Mononuclear cell (primary cell): ENCODE measurements at regions not wholly inside any gene's neighbourhood (a gene's known extent, or its start where the extent isn't known, plus 50 kb on each side); places are given as distances from the start of the nearest gene placed in this dataset.

ENCODE experiments used
- H3K27me3 ChIP-seq: 2 replicates; pipeline ENCODE4 v1.6.0; 2011; ENCODE audit warnings: low read length, control low read depth; ENCODE audit not compliant: insufficient read depth
- H3K4me1 ChIP-seq: 2 replicates; pipeline ENCODE4 v1.5.1; 2011; ENCODE audit warnings: mild to moderate bottlenecking, low read length, control low read depth; ENCODE audit not compliant: insufficient read depth
- H3K4me3 ChIP-seq: 2 replicates; pipeline ENCODE4 v1.5.1; 2011; ENCODE audit warnings: mild to moderate bottlenecking, low read length, moderate library complexity
- H3K9me3 ChIP-seq: 2 replicates; pipeline ENCODE4 v1.5.1; 2011; ENCODE audit warnings: low read depth, mild to moderate bottlenecking, control low read depth, low read length

GRCh38 chr6:17020889-17021538, 80.8 kb upstream of the STMND1 start:
- no peak overlapping the region for H3K4me3 ChIP-seq
- H3K9me3 ChIP-seq = no peaks in the 10 kb centered on the region
- peaks cover 14% of the 10 kb centered on the region for H3K27me3 ChIP-seq
- H3K4me1 ChIP-seq = peaks cover 4% of the 10 kb centered on the region

- no peaks in the 10 kb centered on the region for H3K9me3 ChIP-seq
- H3K4me1 ChIP-seq = peaks cover 4% of the 10 kb centered on the region
- peaks cover 6% of the 10 kb centered on the region for H3K27me3 ChIP-seq
- H3K4me3 ChIP-seq = no peak overlapping the region
Observed at GRCh38 chr6:17018425-17018824, 83.4 kb upstream of the STMND1 start.

GRCh38 chr6:17017416-17017815, 84.4 kb upstream of the STMND1 start:
- Histone ChIP-seq H3K4me3 (no peak overlapping the region), H3K27me3 (peaks cover 6% of the 10 kb centered on the region), H3K9me3 (no peaks in the 10 kb centered on the region), H3K4me1 (peaks cover 2% of the 10 kb centered on the region)

- Histone ChIP-seq H3K27me3 (peaks cover 9% of the 10 kb centered on the region), H3K9me3 (no peaks in the 10 kb centered on the region), H3K4me1 (no peaks in the 10 kb centered on the region), H3K4me3 (peak overlapping the region; percentile 43)
Observed at GRCh38 chr6:17015551-17016381, 86.1 kb upstream of the STMND1 start.

- no peaks in the 10 kb centered on the region for H3K9me3 ChIP-seq
- no peaks in the 10 kb centered on the region for H3K4me1 ChIP-seq
- H3K27me3 ChIP-seq = peaks cover 9% of the 10 kb centered on the region
- no peak overlapping the region for H3K4me3 ChIP-seq
Observed at GRCh38 chr6:17015144-17015543, 86.7 kb upstream of the STMND1 start.

- peaks cover 4% of the 10 kb centered on the region for H3K27me3 ChIP-seq
- no peaks in the 10 kb centered on the region for H3K4me1 ChIP-seq
- no peak overlapping the region for H3K4me3 ChIP-seq
- no peaks in the 10 kb centered on the region for H3K9me3 ChIP-seq
Observed at GRCh38 chr6:17013701-17014100, 88.1 kb upstream of the STMND1 start.

- Histone ChIP-seq H3K4me1 (no peaks in the 10 kb centered on the region), H3K4me3 (no peak overlapping the region), H3K27me3 (peaks cover 9% of the 10 kb centered on the region), H3K9me3 (no peaks in the 10 kb centered on the region)
Observed at GRCh38 chr6:17012421-17013225, 89.2 kb upstream of the STMND1 start.

GRCh38 chr6:17011985-17012384, 89.9 kb upstream of the STMND1 start:
- H3K4me1 ChIP-seq = no peaks in the 10 kb centered on the region
- no peaks in the 10 kb centered on the region for H3K9me3 ChIP-seq
- no peak overlapping the region for H3K4me3 ChIP-seq
- peaks cover 9% of the 10 kb centered on the region for H3K27me3 ChIP-seq

- no peaks in the 10 kb centered on the region for H3K9me3 ChIP-seq
- no peak overlapping the region for H3K4me3 ChIP-seq
- H3K27me3 ChIP-seq = peaks cover 21% of the 10 kb centered on the region
- no peaks in the 10 kb centered on the region for H3K4me1 ChIP-seq
Observed at GRCh38 chr6:17007749-17008148, 94.1 kb upstream of the STMND1 start.

GRCh38 chr6:17006543-17006942, 95.3 kb upstream of the STMND1 start:
- no peaks in the 10 kb centered on the region for H3K4me1 ChIP-seq
- H3K27me3 ChIP-seq = peaks cover 28% of the 10 kb centered on the region
- H3K9me3 ChIP-seq = no peaks in the 10 kb centered on the region
- H3K4me3 ChIP-seq = no peak overlapping the region

- H3K27me3 ChIP-seq = peaks cover 39% of the 10 kb centered on the region
- H3K4me3 ChIP-seq = no peak overlapping the region
- no peaks in the 10 kb centered on the region for H3K9me3 ChIP-seq
- H3K4me1 ChIP-seq = no peaks in the 10 kb centered on the region
Observed at GRCh38 chr6:17004269-17004668, 97.6 kb upstream of the STMND1 start.

- H3K4me1 ChIP-seq = no peaks in the 10 kb centered on the region
- H3K9me3 ChIP-seq = no peaks in the 10 kb centered on the region
- H3K27me3 ChIP-seq = peaks cover 35% of the 10 kb centered on the region
- no peak overlapping the region for H3K4me3 ChIP-seq
Observed at GRCh38 chr6:17002123-17002522, 99.7 kb upstream of the STMND1 start.

GRCh38 chr6:17001188-17001587, 100.7 kb upstream of the STMND1 start:
- Histone ChIP-seq H3K4me3 (no peak overlapping the region), H3K4me1 (no peaks in the 10 kb centered on the region), H3K9me3 (no peaks in the 10 kb centered on the region), H3K27me3 (peaks cover 35% of the 10 kb centered on the region)

GRCh38 chr6:16999491-17000436, 102.1 kb upstream of the STMND1 start:
- Histone ChIP-seq H3K4me3 (no peak overlapping the region), H3K9me3 (no peaks in the 10 kb centered on the region), H3K27me3 (peaks cover 29% of the 10 kb centered on the region), H3K4me1 (no peaks in the 10 kb centered on the region)
